HK-2 (cell line): ENCODE measurements at regions not wholly inside any gene's neighbourhood (a gene's known extent, or its start where the extent isn't known, plus 50 kb on each side); places are given as distances from the start of the nearest gene placed in this dataset.
"Not testable (repeated sequence)": the region's sequence is repeated elsewhere in the genome, so short reads cannot be mapped to it uniquely, and the experiment has no call there.

Experiments used
- DNase-seq: peaks from one replicate; pipeline ENCODE4 v3.0.0-alpha.2; 2018; ENCODE audit not compliant: unreplicated experiment

GRCh38 chr4:75287738-75288517, 226.3 kb downstream of the RCHY1 start:
- no peak for DNase-seq

- no peak for DNase-seq
Observed at GRCh38 chr4:75285837-75286236, 228.4 kb downstream of the RCHY1 start.

GRCh38 chr4:75284831-75285230, 229.4 kb downstream of the RCHY1 start:
- DNase-seq, result no peak

GRCh38 chr4:75280461-75280860, 233.7 kb downstream of the RCHY1 start:
- DNase-seq, result not testable (repeated sequence)

GRCh38 chr4:75259306-75259705, 254.9 kb downstream of the RCHY1 start:
- no peak for DNase-seq

GRCh38 chr4:75255261-75255660, 258.9 kb downstream of the RCHY1 start:
- DNase-seq, result no peak

GRCh38 chr4:75254745-75255144, 259.5 kb downstream of the RCHY1 start:
- DNase-seq, result no peak

GRCh38 chr4:75253094-75253493, 261.1 kb downstream of the RCHY1 start:
- not testable (repeated sequence) for DNase-seq

- DNase-seq, result no peak
Observed at GRCh38 chr4:75251547-75251946, 262.7 kb downstream of the RCHY1 start.

- DNase-seq, result no peak
Observed at GRCh38 chr4:75249739-75250138, 264.5 kb downstream of the RCHY1 start.

GRCh38 chr4:75248770-75249407, 265.3 kb downstream of the RCHY1 start:
- DNase-seq, result no peak

GRCh38 chr4:75244325-75244724, 269.9 kb downstream of the RCHY1 start:
- no peak for DNase-seq

- DNase-seq, result no peak
Observed at GRCh38 chr4:75243570-75243969, 270.6 kb downstream of the RCHY1 start.

GRCh38 chr4:75235359-75235951, 278.7 kb downstream of the RCHY1 start:
- DNase-seq, result no peak

GRCh38 chr4:75232546-75232945, 281.7 kb downstream of the RCHY1 start:
- no peak for DNase-seq

GRCh38 chr4:75229806-75230570, 284.2 kb downstream of the RCHY1 start:
- no peak for DNase-seq

GRCh38 chr4:75213480-75213879, 280.6 kb downstream of the PARM1 start:
- no peak for DNase-seq

- DNase-seq, result no peak
Observed at GRCh38 chr4:75211422-75211821, 278.5 kb downstream of the PARM1 start.

- DNase-seq, result no peak
Observed at GRCh38 chr4:75207902-75208301, 275.0 kb downstream of the PARM1 start.

- DNase-seq, result no peak
Observed at GRCh38 chr4:75195111-75195510, 262.2 kb downstream of the PARM1 start.

GRCh38 chr4:75194180-75194579, 261.3 kb downstream of the PARM1 start:
- DNase-seq, result no peak

- not testable (repeated sequence) for DNase-seq
Observed at GRCh38 chr4:75192182-75192581, 259.3 kb downstream of the PARM1 start.
